NCI-H2081 (cell line): ENCODE measurements at regions not wholly inside any gene's neighbourhood (a gene's known extent, or its start where the extent isn't known, plus 50 kb on each side); places are given as distances from the start of the nearest gene placed in this dataset.

Experiments used
- DNase-seq, 2 experiments: peaks; one replicate each; lab custom pipeline; 2025; lab: John Stamatoyannopoulos, UW

DNA sequence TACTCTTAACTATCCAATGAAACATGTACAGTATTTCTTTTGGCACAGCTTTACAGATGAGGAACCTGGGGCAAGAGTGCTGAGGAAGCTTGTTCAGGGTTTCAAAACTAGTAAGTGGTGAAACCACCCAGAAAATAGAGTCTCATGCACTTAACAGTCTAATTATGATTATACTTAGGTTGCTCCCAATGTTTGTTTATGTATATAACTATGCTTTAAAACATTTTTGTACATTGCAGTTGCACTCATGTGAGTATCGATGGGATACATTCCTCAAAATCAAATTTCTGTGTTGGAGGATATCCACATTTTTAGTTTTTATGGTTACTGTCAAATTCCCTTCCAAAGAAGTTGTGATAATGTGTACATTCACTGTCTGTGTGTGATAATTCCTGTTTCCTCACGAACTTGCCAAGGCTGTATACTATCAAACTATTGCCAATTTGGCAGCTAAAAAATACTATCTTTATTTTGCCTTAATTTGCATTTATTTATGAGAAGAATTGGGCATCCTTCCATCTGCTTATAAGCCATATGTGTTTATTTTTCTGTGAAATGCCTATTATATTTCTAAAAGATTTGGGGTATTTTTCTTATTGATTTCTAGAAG is 143.9 kb upstream of the SSTR1 start:
- no peak for DNase-seq

GRCh38 chr14:38065106-38065762 is 142.5 kb upstream of the SSTR1 start:
- DNase-seq: no peak

DNA sequence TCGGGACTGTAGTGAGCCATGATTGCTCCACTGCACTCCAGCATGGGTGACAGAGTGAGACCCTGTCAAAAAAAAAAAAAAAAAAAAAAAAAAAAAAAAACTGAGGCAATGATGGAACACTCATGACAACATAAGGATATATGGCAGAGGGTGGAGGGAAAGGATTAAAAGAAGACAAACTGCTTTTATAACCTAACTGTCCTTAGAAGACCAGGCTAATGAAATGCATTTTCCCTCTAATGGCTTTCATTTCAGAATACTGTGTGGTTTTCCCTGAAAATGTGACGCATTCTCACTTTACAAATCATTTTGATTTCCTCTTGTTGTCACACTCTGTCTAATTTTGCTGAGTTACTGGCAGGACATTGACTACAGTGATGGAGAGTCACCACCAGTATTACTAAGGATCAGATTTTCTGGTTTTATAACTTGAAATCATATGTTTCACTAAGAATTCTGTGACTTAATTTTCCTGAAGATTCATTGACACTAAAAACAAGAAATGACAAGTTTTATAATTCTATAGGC is 137.6 kb upstream of the SSTR1 start:
- DNase-seq: no peak

DNA sequence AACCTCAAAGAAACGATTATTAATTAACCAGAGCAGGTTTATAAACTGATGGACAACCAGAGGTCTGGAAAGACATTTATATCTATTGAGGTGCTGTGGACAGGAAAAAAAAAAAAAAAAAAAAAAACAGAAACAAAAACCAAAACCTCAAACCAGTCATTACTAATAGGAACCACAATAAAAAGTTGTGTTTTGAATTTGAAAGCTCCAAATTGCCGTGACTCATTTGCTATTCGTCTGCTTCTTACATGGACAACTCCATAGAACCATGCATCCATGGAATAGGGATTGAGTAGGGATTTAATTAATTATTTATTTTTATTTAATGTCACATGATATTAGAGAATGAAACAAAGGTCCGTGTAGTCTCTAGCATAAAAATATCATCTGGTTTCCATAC is 134.1 kb upstream of the SSTR1 start:
- no peak for DNase-seq

DNA sequence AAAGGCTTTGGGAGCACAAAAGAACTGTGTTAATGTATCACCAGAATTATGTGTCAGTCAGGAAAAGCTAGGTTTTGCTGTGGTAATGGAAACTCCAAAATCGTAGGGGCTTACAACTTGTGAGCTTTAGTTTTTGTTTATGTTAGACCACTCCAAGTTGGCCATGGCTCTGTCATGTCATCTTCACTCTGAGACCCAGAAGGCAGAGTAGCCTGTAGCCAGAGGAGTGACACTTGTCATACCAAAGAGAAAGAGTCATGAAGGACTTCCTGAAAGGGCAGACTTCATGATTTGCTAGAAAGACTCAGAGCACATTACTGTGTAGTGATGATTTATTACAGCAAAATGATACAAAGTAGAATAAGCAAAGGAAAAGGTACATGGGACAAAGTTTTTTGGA is 133.6 kb upstream of the SSTR1 start:
- DNase-seq: no peak

- no peak for DNase-seq
Observed at GRCh38 chr14:38074754-38075153, 132.9 kb upstream of the SSTR1 start.

DNA sequence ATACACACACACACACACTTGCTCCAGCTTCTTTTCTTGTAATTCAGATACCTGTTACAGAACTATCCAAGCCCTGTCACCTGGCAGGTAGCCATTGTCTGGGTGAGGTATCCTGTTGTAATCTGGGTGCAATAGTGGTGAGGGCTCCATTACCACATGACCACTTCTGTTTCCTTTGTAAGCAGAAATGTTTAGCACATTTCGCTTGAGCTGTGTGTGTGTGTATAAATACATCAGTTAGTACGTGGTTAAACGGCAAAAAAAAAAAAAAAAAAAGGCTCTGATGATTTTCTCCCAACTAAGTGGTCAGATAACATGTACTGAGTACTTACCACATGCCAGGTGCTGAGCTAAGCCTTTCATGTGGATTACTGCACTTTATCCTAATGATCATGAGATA is 129.3 kb upstream of the SSTR1 start:
- peak in 1 of 2 experiments; percentile 16 for DNase-seq

DNA sequence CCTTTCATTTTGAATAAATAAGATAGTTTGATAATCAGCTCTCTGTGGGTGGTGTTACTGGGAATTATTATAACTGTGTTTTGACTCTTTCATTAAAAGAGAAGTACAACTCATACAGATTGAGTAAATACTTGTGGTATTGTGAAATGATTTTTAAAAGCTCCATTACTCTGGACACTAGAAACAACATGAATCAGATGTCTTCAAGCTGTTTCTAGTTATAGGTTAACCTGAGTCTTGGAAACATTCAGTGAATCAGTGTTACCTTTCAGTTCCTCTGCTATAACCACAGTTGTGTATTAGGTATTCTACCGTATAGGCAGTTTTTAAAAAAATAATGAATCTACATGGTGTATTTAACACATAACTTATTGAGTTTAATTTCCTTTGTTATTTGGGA is 128.4 kb upstream of the SSTR1 start:
- DNase-seq: no peak

GRCh38 chr14:38079886-38080285 is 127.8 kb upstream of the SSTR1 start:
- no peak for DNase-seq

- no peak for DNase-seq
Observed at GRCh38 chr14:38080696-38081095, 127.0 kb upstream of the SSTR1 start.

- no peak for DNase-seq
Observed at GRCh38 chr14:38083039-38083438, 124.7 kb upstream of the SSTR1 start.

GRCh38 chr14:38089123-38089522 is 118.6 kb upstream of the SSTR1 start:
- DNase-seq: no peak

DNA sequence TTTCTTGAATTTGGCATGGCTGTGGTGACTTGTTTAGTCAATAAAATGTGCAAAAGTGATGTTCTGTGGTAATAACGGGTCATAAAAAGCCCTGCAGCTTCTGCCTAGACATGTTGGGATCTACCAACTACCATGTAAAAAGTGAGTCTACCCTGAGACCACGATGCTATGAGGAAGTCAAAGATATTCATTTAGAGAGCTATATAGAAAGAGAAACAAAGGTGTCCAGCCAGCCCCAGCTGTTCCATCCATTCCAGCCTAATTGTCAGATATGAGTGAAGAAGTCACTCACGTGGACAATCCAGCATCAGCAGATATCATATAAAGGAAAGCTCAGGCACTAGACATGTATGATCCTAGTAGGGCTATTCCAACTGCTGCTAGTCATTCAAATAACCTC is 117.2 kb upstream of the SSTR1 start:
- no peak for DNase-seq

DNA sequence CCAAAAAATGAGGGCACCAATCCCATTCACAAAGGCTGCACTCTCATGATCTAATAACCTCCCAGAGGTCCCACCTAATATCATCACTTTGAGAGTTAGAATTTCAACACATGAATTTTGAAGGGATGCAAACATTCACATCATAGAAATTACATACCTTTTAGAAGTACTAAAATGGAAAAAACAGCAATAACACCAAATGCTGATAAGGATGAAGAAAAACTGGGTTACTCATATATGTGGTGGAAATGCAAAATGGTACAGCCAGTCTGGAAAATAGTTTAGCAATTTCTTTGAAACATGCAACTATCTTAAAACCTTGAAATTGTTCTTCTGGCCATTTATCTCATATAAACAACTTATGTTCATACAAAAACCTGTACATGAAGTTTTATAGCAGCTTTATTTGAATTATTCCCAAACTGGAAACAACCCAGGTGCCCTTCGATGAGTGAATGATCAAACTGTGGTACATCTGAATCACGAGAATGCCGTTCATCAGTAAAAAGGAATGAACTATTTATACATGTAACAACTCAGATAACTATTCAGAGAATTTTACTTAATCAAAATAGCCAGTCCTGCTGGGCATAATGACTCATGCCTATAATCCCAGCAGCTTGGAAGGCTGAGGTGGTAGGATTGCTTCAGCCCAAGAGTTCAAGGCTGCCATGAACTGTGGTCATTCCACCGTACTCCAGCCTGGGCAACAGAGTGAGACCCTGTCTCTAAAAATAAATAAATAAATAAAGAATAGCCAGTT is 109.4 kb upstream of the SSTR1 start:
- DNase-seq: no peak

DNA sequence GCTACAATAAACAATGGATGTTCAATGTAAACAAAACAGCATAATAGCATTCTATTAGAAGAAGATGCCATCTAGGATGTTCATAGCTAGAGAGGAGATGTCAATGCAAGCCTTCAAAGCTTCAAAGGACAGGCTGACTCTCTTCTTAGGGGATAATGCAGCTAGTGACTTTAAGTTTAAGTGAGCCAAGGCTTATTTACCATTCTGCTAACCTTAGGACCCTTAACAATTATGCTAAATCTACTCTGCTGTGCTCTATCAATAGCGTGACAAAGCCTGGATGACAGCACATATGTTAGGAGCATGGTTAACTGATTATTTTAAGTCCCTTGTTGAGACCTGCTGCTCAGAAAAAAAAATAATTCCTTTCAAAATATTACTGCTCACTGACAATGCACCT is 106.0 kb upstream of the SSTR1 start:
- no peak for DNase-seq

DNA sequence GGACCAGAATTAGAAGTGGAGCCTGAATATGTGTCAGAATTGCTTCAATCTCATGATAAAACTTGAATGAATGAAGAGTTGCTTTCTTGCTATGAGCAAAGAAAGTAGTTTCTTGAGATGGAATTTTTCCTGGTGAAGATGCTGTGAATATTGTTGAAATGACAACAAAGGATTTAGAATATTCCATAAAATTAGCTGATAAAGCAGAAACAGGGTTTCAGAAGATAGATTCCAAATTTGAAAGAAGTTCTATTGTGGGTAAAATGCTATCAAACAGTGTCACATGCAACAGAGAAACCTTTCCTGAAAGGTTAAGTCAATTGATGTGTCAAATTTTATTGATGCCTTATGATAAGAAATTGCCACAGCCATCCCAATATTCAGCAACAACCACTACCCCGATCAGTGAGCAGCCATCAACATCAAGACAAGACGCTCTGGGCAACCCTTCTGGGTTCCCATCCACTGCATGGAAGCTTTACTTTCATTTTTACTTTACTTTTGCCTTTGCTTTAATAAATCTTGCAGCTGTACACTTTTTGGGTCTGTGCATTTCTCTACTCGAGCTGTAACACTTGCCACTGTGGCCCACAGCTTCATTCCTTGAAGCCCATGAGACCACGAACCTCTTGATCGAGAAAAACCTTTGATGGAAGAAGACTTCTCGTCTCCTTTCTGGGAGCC is 104.0 kb upstream of the SSTR1 start:
- no peak for DNase-seq

- no peak for DNase-seq
Observed at GRCh38 chr14:38105106-38105702, 102.5 kb upstream of the SSTR1 start.

DNA sequence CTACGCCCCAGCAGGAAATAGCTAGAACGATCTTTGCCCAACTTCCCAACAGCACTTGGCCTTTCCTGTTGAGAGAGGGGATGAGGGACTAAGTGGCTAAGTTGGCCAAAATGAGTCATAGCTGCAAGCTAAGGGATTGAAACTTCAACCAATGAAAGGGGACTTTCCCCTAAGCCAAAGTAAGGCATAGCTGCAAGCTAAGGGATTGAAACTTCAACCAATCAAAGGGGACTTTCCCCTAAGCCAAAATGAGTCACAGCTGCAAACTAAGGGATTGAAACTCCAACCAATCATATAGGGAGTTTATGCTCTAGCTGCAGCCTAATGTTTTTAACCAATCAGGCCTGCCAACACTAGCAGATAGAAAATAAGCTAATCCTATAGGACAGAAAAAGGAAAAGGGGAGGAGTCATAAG is 100.5 kb upstream of the SSTR1 start:
- DNase-seq: no peak

DNA sequence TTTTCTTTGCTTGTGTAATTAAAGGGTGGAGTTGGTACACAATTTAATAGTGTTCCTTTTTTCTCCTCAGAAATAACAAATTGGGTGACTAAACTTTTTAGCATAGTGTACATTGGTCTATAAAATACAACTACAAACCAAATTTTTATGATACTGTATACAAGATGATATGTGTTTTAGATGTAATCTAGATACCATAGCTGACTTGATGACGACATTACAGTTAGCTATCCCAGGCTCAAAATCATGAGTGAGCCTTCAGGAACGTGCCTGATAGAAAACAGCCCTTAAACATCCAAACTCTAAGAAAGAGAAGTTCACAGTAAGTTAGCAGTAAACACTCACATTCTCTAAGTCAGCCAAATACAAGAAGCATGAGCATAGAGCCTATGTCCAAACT is 99.0 kb upstream of the SSTR1 start:
- no peak for DNase-seq

DNA sequence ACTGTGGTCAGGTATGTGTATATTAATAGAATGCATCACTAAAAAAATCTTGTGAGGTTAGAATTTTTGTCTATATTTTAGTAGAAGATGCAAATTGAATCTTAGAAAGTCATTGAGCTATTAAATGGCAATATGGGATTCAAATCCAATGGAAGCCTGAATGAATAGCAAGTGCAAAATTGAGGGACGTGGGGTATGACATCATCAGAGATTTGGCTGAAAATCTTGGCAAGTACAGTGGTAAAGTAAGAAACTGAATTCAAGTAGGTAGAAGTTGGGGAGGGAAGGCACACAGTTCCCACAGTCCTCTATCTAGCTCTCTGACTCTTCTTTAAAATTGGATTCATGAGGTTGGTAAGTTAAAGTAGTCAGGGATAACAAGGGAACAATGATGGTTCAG is 97.4 kb upstream of the SSTR1 start:
- no peak for DNase-seq

DNA sequence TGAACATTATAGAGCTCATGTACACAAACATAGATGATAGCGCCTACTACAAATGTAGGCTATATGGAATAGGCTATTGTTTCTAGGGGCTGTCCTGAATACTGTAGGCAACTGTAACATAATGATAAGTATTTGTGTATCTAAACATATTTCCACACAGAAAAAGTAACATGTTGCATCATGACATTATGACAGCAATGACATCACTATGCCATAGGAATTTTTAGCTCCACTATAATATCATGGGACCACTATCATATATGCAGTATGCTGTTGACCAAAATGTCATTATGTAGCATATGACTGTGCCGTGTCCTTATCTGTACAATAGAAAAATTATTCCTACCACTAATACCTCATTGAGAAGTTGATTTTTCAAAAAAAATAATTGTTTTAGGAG is 96.7 kb upstream of the SSTR1 start:
- no peak for DNase-seq

- DNase-seq: no peak
Observed at GRCh38 chr14:38113546-38113945, 94.2 kb upstream of the SSTR1 start.
